Activated CD8-positive, alpha-beta memory T cell treated with anti-CD3 and anti-CD28 coated beads for 1 hour (primary cell): ENCODE measurements at regions not wholly inside any gene's neighbourhood (a gene's known extent, or its start where the extent isn't known, plus 50 kb on each side); places are given as distances from the start of the nearest gene placed in this dataset.
"Not testable (repeated sequence)": the region's sequence is repeated elsewhere in the genome, so short reads cannot be mapped to it uniquely, and the experiment has no call there.

Source experiments
- DNase-seq, 2 donors: peaks; one replicate each; pipeline ENCODE4 v3.0.0-alpha.2; 2020; ENCODE audit warnings: low read depth in 1 of 2; ENCODE audit errors: extremely low read depth in 1 of 2

- DNase-seq, result no peak
These were observed 154.3 kb downstream of the RMST start for GRCh38 chr12:97616946-97617345.

GRCh38 chr12:97628962-97629361 is 166.4 kb downstream of the RMST start:
- no peak for DNase-seq

DNA sequence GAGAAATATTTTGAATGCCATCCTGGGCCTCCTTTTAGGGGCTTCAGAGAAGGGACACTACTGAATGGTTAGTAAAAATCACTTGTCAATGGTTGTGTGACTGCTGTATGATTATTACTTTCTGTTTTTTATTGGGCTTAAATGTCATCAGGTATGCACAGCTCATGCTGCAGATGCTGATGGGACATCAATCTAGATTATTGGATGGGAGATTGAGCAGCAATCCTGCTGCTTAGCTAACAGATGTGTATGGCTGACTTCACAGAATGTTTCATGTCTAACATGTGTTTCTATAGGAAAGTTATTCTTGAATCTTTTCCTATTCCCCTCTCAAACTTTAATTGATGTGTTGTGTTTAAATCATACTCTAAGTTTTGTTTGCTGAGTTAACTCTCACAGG is 166.8 kb downstream of the RMST start:
- DNase-seq, result no peak

DNA sequence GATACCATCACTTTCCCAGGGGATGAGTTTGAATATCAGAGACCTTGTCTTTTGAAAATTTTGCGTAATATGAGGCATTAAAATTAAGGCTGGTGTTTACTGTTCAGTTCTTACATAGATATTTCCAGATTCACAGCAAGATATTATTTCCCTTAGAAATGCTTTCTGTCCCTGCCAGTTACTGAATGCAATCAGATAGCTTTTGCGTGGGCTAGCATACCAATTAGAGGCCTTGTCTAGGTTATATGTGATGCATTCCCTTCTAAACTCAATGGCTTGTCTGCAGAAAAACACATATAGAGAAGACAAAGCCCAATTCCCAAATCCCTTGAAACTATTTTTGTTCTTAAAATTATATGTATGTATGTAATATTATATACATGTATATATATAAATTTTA is 167.8 kb downstream of the RMST start:
- no peak for DNase-seq

- DNase-seq, result no peak
These were observed 168.3 kb downstream of the RMST start for GRCh38 chr12:97630875-97631274.

GRCh38 chr12:97637770-97638169 is 175.2 kb downstream of the RMST start:
- no peak for DNase-seq

- no peak for DNase-seq
These were observed 176.1 kb downstream of the RMST start for GRCh38 chr12:97638739-97639138.

DNA sequence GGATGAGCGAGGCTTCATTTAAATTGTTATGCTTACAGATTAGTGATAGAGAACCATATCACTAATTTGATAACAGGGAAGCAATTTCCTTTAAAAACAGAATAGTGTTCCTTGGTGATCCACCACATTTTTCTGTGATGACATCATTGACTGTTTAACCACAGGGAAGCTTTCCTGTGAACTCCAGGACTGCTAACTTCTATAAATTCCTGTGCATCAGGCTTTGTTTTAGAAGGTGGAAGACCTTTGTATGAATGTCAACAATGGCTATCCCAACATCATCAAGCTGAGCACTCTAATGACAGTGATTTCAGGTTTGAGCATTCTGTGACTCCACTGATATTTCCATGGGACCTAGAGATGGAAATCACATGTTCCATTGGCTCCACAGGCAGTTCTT is 177.1 kb downstream of the RMST start:
- DNase-seq, result no peak

- DNase-seq, result no peak
These were observed 178.2 kb downstream of the RMST start for GRCh38 chr12:97640826-97641225.

- DNase-seq, result no peak
These were observed 180.3 kb downstream of the RMST start for GRCh38 chr12:97642911-97643310.

DNA sequence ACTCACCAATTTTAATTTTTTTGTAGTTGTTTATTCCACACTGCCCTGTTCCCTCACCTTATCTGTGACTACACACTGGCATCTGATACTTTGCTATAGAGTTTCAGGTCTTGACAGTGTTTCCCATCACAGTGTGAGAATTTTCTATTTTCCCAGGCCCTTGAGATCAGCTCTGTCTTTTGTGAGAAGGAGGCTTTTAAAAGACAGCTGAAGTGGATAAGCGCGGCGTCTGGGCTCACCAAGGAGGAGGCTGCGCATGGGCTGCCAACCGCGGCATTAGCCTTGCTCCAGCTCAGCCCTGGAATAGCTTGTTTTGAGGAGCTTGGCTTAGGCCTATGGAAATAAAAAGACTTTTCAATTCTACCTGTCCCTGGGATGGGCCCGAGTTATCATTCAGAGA is 181.3 kb downstream of the RMST start:
- DNase-seq, result no peak

DNA sequence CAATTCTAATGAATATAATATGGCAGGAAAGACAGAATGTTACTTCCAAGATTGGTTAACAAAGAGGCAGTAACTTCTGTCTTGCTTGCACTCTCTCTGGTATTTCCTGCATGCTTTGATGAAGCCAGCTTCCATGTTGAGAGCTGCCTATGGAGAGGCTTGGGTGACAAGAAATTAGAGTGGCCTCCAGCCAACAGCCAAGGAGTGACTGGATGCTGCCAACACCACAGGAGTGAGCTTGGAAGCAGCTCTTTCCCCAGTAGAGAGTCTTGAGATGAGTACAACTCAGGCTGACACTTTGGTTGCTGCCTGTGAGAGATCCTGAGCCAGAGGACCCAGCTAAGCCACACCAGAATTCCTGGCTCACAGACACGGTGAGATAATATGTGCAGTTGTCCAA is 183.1 kb downstream of the RMST start:
- no peak for DNase-seq

DNA sequence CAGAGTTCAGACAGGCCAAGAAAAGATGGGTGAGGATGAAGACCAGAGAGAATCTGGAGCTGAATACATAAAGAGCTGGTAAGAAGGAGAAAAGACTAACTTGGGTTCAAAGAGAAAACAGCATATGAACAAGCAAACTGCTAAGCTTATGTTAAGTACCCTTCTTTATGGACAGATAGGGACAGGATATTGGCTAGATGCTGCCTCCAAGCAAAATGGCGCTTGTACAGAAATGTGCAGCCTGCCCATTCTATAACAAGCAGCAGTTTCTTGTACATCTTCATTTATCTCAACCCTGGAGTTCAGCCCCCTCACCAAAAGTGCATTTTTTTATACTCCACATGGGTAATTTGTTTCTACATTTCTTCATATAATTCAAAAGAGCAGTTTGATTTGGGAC is 184.5 kb downstream of the RMST start:
- DNase-seq, result no peak

DNA sequence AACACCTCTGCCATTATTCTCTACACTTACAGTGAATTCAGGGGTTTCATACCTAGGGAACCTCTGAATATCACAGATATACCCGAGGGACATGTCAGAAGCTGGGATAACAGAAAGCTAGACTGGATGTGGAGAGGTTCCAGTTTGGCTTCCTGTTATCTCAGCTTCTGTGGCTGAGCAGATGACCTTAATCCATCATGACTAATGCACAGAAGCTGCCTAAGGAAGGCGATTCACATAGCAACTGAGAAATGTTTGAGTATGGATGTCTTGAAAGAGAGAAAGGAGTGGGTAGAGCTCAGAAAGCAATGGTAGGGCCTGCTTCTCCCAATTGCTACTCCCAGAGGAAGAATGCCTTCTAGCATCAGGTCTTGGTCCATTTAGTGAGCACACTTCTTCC is 187.6 kb downstream of the RMST start:
- no peak for DNase-seq

- DNase-seq, result not testable (repeated sequence)
These were observed 193.9 kb downstream of the RMST start for GRCh38 chr12:97656548-97656947.

DNA sequence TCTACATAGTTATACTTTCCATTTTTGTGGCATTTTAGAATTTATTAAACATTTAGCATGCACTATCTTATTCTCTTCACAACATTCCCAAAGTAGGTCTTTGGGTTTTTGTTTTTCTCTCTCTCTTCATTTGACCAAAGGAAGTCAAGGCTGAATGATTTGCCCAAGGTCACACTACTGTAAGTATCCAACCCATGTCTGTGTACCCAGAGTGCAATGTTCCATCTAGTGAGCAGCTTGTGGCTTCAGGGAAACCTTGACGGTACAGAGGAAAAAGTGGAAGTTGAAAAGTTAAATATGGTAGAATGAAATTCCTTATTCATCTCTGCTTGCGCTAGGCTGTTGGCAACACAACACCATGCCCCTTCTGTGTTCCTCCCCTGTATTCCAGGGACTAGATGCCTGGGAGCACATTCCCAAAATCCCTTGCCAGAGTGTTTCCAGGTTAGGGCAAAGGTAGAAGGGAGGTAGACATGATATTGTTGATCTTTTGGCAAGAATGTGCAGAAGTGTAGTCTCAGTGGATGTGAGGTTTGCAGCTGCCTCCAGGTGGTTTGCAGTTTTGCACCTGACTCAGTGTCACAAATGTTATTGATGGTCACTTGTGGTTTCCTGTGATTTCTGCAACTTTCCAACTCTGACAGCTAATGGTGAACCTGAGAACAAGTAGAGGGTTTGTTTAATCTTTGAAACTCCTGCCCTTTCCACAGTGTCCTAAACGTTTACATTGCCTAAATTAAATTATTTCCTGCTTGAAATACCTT is 196.7 kb downstream of the RMST start:
- no peak for DNase-seq

GRCh38 chr12:97666263-97666662 is 203.7 kb downstream of the RMST start:
- no peak for DNase-seq

GRCh38 chr12:97672870-97673269 is 210.3 kb downstream of the RMST start:
- no peak for DNase-seq

GRCh38 chr12:97680751-97681150 is 218.1 kb downstream of the RMST start:
- DNase-seq, result no peak

DNA sequence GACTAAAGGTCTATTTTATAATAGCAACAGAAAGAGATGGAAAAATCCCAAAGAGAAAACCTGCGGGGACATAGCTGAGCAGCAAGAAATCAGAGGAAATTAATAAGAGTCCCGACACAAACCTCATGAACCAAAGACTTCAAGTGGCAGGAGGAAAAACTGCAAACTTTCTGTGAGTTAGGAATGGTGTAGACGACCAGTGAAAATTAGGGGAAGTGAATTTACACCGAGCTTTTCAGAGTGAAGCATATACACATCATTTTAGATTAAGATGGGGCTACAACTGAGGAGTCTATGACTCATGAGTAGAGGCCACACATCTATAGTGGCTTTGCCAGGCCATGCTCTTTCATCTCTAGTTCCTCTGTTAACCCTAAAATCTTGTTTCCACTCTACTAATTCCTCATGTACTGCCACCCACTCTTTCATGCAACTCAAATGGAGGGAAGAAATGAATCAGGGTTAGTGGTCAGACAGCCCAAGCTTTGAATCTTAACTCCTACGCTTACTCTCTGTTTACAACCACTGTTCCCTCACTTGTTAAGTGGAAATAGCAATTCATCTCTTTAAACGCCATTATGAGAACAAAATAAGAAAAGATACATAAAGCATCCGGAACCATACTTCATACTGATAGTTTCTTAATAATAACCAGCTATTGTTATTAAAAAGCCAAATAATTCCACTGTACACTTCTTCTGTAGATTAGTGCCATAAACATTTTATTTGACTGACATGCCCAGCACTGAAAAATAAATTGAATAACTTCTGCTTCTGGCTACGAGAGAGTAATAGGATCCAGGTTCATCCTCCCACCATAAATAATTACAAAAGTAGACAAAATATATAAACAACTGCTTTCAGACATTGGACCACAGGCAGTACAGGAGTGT is 219.3 kb downstream of the RMST start:
- no peak for DNase-seq

GRCh38 chr12:97685360-97685759 is 222.8 kb downstream of the RMST start:
- DNase-seq, result no peak

DNA sequence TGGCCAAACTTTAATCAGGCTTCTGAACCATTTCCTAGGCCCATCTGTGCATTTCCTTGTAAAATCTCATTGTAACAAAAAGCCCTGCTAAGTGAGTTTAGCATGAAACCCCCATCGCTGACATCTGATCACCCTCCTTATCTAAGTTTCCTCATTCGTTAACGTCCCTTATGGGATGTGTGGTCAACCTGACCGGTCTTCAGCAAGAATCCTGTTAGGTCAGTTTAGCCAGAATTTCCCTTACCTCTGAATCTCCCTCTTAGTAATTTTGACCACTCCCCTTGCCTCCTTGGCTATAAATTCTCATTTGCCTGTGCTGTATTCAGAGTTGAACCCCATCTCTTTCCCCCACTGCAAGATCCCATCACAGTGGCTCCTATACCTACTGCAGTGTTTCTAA is 239.3 kb downstream of the RMST start:
- no peak for DNase-seq
